ENCODE measurements at regions not wholly inside any gene's neighbourhood (a gene's known extent, or its start where the extent isn't known, plus 50 kb on each side); places are given as distances from the start of the nearest gene placed in this dataset.
"Not testable (repeated sequence)": the region's sequence is repeated elsewhere in the genome, so short reads cannot be mapped to it uniquely, and the experiment has no call there.

DNA sequence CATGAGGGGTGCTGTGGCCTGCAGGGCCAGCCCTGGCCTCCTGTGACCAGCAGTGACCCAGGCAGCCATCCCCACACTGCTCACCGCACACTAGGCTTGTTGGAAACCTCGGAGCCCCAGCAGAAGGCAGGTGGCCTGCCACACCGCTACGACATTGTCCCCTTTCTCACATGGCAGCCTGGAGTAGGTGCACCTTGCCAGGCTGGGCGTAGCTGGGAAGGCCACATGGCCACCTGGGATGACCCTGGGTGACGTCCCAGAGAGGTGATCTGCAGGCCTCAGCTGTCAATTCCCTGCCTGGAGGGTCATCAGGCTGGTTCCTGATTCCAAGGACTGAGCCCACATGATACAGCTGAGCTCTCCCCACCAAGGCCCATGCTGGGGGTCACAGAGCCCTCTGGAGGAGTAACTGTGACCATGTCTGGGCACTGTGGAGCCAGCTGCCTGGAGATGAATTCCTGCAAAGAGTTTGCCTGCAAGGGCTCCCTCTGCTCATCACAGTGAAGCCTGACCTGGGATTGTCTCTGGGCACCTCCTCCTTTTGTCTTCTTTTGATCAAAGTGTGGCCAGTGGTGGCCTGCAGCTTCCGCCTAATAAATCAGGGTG, 119.6 kb upstream of the OTOS start:
- Histone ChIP-seq H3K4me1 (ENCODE audit: insufficient read depth, low read length, poor library complexity, severe bottlenecking) (no peaks in the 10 kb centered on the region), H3K27me3 (replicated peaks; ENCODE audit: insufficient read depth, low read depth, low read length, poor library complexity) (no peaks in the 10 kb centered on the region), H3K27ac (ENCODE audit: low read depth, low read length, poor library complexity, severe bottlenecking) (no peak overlapping the region), H3K4me3 (ENCODE audit: low read depth, low read length, poor library complexity, severe bottlenecking) (no peak overlapping the region), H3K36me3 (ENCODE audit: insufficient read depth, low read length, poor library complexity, severe bottlenecking) (no peaks in the 10 kb centered on the region), H3K9me3 (ENCODE audit: low read depth, low read length, poor library complexity, severe bottlenecking) (no peaks in the 10 kb centered on the region)
- ChIA-PET POLR2A (ENCODE audit: low non-redundant PET) (no interaction called here), CTCF (no interaction called here)
- intact Hi-C loops (cut with micrococcal nuclease; ENCODE audit: unreplicated experiment): no loop called here
- no peak for DNase-seq (ENCODE audit: low spot score)
- no TSS peak for BruUV-seq (replicated peaks)
- no peak for TF ChIP-seq CTCF (conservative IDR thresholded peaks at IDR 0.05; ENCODE audit: low read depth, low read length)
- no peak for TF ChIP-seq EZH2 (IDR thresholded peaks at IDR 0.05; ENCODE audit: borderline replicate concordance, low read depth, low read length, poor library complexity, severe bottlenecking)

GRCh38 chr2:240260664-240261063, 120.2 kb upstream of the OTOS start:
- no peak overlapping the region for H3K27ac ChIP-seq (ENCODE audit: low read depth, low read length, poor library complexity, severe bottlenecking)
- ChIA-PET CTCF (no interaction called here), POLR2A (ENCODE audit: low non-redundant PET) (interaction anchor here (0.7 kb wide), 1 partner anchor 9 kb away, joined by 4 read pairs; no protein-coding TSS in a partner anchor)
- H3K9me3 ChIP-seq (ENCODE audit: low read depth, low read length, poor library complexity, severe bottlenecking): no peaks in the 10 kb centered on the region
- no TSS peak for BruUV-seq (replicated peaks)
- no peaks in the 10 kb centered on the region for H3K4me1 ChIP-seq (ENCODE audit: insufficient read depth, low read length, poor library complexity, severe bottlenecking)
- intact Hi-C loops (cut with micrococcal nuclease; ENCODE audit: unreplicated experiment): no loop called here
- DNase-seq (ENCODE audit: low spot score): no peak
- H3K36me3 ChIP-seq (ENCODE audit: insufficient read depth, low read length, poor library complexity, severe bottlenecking): no peaks in the 10 kb centered on the region
- H3K27me3 ChIP-seq (replicated peaks; ENCODE audit: insufficient read depth, low read depth, low read length, poor library complexity): no peaks in the 10 kb centered on the region
- no peak overlapping the region for H3K4me3 ChIP-seq (ENCODE audit: low read depth, low read length, poor library complexity, severe bottlenecking)
- TF ChIP-seq CTCF (conservative IDR thresholded peaks at IDR 0.05; ENCODE audit: low read depth, low read length): no peak
- TF ChIP-seq EZH2 (IDR thresholded peaks at IDR 0.05; ENCODE audit: borderline replicate concordance, low read depth, low read length, poor library complexity, severe bottlenecking): no peak

DNA sequence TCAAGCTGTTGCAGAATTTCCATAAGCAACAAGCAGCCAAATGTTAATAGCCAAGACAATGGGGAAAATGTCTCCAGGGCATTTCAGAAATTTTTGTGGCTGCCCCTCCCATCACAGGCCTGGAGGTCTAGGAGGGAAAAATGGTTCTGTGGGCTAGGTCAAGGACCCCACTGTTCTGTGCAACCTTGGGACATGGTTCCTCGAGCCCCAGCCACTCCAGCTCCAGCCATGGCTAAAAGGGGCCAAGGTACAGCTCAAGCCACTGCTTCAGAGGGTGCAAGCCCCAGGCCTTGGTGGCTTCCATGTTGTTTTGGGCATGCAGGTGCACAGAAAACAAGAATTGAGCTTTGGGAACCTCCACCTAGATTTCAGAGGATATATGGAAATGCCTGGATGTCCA, 122.1 kb upstream of the OTOS start:
- H3K4me1 ChIP-seq (ENCODE audit: insufficient read depth, low read length, poor library complexity, severe bottlenecking); H3K36me3 ChIP-seq (ENCODE audit: insufficient read depth, low read length, poor library complexity, severe bottlenecking); H3K27me3 ChIP-seq (replicated peaks; ENCODE audit: insufficient read depth, low read depth, low read length, poor library complexity); H3K9me3 ChIP-seq (ENCODE audit: low read depth, low read length, poor library complexity, severe bottlenecking); H3K27ac ChIP-seq (ENCODE audit: low read depth, low read length, poor library complexity, severe bottlenecking); BruUV-seq (replicated peaks); CTCF ChIA-PET; H3K4me3 ChIP-seq (ENCODE audit: low read depth, low read length, poor library complexity, severe bottlenecking); DNase-seq (ENCODE audit: low spot score); intact Hi-C loops (cut with micrococcal nuclease; ENCODE audit: unreplicated experiment): not testable (repeated sequence)
- POLR2A ChIA-PET (ENCODE audit: low non-redundant PET): interaction anchor here (0.6 kb wide), 1 partner anchor 397 kb away, joined by 9 read pairs; no protein-coding TSS in a partner anchor

DNA sequence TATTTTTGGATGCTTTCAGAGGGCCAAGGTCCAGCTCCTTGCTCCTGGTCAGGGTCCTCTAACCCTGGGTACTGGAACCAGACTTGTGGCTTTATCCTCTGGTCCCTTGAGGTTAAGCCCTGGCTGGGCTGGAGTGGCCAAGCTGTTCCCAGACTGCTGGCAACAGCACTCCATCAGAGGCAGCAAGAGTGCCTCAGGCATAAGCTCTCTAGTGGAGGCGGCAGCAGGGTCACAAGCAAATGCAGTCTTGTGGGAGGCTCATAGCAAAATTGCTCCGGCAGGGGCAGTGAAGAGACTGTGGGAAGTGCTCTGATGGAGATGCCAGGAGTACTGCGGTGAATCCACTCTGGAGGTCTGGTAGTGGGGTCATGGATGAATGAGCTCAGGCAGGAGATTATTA, 128.9 kb upstream of the OTOS start:
- no peak for TF ChIP-seq EZH2 (IDR thresholded peaks at IDR 0.05; ENCODE audit: borderline replicate concordance, low read depth, low read length, poor library complexity, severe bottlenecking)
- TF ChIP-seq CTCF (conservative IDR thresholded peaks at IDR 0.05; ENCODE audit: low read depth, low read length): no peak
- H3K27me3 ChIP-seq (replicated peaks; ENCODE audit: insufficient read depth, low read depth, low read length, poor library complexity): peaks cover 6% of the 10 kb centered on the region
- no peaks in the 10 kb centered on the region for H3K4me1 ChIP-seq (ENCODE audit: insufficient read depth, low read length, poor library complexity, severe bottlenecking)
- BruUV-seq (replicated peaks): no TSS peak
- ChIA-PET CTCF (no interaction called here), POLR2A (ENCODE audit: low non-redundant PET) (no interaction called here)
- H3K9me3 ChIP-seq (ENCODE audit: low read depth, low read length, poor library complexity, severe bottlenecking): peaks cover 24% of the 10 kb centered on the region
- H3K27ac ChIP-seq (ENCODE audit: low read depth, low read length, poor library complexity, severe bottlenecking): no peak overlapping the region
- intact Hi-C loops (cut with micrococcal nuclease; ENCODE audit: unreplicated experiment): no loop called here
- no peaks in the 10 kb centered on the region for H3K36me3 ChIP-seq (ENCODE audit: insufficient read depth, low read length, poor library complexity, severe bottlenecking)
- no peak for DNase-seq (ENCODE audit: low spot score)
- H3K4me3 ChIP-seq (ENCODE audit: low read depth, low read length, poor library complexity, severe bottlenecking): no peak overlapping the region

Data from A673 (cell line).